ENCODE measurements at regions not wholly inside any gene's neighbourhood (a gene's known extent, or its start where the extent isn't known, plus 50 kb on each side); places are given as distances from the start of the nearest gene placed in this dataset.

DNA sequence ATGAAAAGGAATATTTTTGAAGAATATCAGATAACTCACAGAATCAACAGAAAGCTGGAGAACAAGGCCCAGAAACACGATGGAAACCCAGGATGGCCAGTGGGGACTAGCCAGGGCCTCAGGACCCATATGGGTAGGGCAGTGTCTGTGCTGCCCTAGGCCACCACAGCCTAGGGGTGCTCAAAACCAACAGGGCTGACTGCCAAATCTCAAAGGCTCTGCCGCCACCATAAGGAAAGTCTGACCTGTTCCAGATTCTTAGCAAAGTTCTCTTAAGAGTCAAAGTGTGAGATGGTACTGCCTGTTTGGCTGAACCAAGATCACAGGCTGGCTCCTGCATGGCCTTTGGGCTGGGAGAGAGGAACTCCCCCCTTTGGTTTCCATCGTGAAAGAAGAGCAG, 164.7 kb upstream of the CTTNBP2NL start:
- DNase-seq, result no peak

- DNase-seq, result no peak
These were observed 163.2 kb upstream of the CTTNBP2NL start for GRCh38 chr1:112232848-112233247.

DNA sequence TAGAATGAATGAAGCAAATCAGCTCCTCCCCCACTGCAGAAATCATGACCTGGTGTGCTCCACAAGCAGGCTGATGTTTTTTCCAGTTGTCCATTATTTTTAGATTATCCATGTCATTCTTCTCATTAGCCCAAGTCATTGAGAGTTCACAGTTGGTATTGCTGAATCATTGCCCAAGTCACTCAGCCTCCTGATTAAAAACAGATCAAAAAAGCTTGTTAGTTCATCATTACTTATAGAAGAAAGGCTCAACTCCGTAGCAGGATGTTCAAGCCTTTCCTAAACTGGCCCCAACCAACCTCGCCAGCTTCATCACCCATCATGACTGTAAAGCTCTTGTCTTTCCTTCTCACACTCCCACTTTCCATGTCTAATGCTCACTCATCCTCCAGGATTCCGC, 161.3 kb upstream of the CTTNBP2NL start:
- DNase-seq, result no peak

- DNase-seq, result no peak
These were observed 157.9 kb upstream of the CTTNBP2NL start for GRCh38 chr1:112237983-112238545.

- DNase-seq, result no peak
These were observed 156.2 kb upstream of the CTTNBP2NL start for GRCh38 chr1:112239683-112240330.

DNA sequence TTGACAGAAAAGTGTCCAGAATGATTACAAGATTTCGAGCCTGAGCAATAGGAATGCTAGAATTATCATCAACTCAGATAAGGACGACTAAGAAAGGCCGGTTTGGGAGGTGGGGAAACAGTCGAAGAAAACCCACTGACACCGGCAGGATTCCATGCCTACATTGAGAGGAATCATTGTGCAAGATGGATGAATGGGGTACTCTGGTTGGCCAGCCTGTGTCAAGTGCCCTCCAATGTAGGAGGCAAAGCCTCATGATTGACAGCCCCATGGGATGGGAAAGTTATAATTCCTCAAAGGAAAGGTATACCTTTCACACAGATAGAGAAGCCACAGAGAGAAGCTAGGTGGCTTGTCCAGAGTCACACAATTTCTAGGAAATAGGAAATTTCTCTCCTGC, 153.5 kb upstream of the CTTNBP2NL start:
- DNase-seq, result no peak

- no peak for DNase-seq
These were observed 151.9 kb upstream of the CTTNBP2NL start for GRCh38 chr1:112244131-112244530.

GRCh38 chr1:112245114-112245513, 150.9 kb upstream of the CTTNBP2NL start:
- DNase-seq, result no peak

GRCh38 chr1:112247036-112247597, 148.9 kb upstream of the CTTNBP2NL start:
- no peak for DNase-seq

DNA sequence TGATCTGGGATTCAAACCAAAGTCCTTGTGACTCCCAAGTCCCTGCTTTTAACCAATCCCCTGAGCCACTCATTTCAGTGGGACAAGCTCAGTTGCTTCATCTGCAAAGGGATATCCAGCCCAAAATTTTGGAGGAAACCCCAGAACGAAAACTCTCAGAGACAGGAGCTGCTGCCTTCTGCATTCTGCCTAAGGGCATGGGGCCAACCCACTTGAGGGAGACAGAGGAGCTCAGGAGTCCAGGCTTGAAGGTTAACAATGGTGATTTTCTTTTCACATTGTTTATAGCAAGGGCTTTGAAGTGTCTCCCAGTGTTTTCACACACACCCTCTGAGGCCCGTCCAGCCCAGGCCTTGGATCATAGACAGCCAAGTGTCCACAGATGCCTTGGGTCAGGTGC, 148.1 kb upstream of the CTTNBP2NL start:
- no peak for DNase-seq

DNA sequence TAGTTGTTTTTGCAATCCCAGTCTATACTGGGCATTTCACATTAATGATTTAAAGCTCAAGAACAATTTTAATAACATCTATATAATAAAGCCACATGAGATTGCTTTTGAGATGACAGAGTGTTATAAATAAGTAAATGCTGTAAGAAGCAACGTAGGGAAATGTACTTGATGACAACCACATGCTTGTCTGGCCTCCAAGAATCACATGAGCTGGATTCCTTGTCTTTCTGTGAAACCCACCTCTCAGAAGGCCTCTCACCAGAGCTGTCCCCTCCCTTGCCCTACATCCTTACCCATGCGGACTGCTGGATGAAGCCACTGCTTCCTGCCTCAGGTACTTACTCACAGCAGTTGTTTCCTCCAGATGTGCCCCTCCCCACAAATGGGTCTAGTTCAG, 145.1 kb upstream of the CTTNBP2NL start:
- DNase-seq, result no peak

DNA sequence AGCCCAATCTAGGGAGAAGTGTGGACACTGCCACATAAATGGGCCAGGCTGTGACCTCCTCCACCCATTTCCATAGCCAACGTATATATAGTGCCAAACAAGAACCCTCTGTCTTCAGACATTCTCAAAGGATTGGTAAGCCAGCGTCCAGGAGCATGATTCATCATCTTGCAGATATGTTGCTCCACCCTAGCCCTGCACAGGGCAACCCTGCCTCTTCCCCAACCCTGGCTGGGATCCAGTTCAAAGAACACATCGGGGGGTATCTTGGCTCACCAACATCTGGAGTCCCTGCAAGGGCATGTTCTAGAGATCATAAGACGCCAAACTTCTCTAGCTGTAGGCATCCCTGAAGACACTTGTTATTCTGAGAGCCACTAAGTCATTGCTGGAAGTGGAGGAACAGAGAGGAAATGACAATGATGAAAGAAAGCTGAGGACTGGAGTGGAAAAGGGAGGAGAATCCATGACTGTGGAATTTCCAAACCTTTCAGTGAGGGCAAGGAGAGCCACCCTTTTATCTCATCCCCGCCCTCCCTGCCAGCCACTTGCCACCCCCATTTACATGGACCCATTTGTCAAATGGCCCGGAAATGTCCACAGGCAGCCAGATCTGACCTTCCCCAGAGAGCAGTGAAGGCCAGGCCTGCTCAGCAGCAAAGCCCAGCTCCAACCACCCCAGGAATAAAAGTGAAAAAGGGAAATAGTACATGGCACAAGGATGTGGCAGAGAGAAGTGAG, 144.1 kb upstream of the CTTNBP2NL start:
- no peak for DNase-seq

GRCh38 chr1:112253366-112253765, 142.6 kb upstream of the CTTNBP2NL start:
- DNase-seq, result no peak

DNA sequence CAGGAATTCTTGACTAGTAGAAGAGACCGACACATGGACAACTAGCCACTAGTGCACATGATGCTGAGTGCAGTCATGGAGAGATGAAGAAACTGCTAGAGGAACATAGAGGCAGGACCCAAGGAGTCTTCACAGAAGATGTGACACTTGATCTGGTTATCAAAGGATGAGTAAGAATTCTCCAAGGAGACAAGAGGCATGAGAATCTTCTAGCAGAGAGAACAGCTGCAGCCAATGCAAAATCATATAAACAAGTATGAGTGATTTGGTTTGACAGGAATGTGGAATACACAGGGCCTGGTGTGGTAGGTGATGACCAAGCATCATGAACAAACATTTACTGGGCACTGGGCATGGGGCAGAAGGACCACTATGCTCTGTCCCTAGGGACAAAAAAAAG, 140.9 kb upstream of the CTTNBP2NL start:
- DNase-seq, result no peak

DNA sequence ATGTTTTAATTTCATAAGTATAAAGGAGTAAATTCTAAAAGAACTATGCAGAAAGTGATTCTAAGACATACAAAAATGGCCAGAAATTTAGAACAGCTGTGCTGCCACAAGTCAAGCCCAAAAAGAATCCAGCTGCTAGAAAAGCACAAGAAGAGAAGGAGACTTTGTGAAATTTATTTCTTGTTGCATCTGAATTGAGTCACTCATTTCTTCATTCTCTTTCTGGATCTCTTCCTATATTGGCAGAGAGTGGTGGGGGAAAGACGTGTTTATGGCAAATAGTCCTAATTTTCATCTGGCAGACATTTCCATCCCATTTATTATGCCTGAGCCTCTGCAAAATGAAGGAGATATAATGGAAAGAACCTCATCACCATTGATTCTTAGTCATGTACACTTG, 139.6 kb upstream of the CTTNBP2NL start:
- DNase-seq, result no peak

DNA sequence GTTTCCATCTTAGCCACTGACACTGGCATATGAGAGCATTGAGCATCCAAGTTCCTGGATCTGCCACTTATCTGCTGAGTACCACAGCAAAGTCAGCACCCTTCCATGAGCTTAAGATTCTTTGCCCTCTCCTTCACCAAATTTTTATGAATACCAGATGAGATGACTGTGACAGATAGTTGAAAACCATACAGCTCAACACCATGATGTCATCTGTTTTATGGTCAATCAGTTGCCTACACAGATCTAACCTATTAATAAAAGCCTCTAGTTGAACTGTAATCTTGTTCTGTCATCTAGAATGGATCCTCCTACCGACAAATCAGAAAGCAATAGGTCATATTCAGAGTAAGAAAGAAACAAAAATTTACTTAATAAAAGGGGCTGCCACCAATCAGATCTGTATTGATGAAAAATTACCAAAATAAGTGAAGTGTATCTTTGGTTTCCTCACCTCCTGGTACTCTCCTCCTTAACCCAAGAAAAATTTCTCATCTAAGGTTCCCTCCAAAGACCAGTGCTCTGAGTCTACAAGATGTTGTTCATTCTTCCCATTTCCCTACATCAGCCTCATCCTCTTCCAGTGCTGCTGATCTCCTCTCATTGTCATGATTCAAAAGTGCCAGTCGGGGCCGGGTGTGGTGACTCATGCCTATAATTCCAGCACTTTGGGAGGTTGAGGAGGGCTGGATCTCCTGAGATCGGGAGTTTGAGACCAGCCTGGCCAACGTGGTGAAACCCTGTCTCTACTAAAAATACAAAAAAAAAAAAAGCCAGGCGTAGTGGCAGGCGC, 138.8 kb upstream of the CTTNBP2NL start:
- DNase-seq, result no peak

DNA sequence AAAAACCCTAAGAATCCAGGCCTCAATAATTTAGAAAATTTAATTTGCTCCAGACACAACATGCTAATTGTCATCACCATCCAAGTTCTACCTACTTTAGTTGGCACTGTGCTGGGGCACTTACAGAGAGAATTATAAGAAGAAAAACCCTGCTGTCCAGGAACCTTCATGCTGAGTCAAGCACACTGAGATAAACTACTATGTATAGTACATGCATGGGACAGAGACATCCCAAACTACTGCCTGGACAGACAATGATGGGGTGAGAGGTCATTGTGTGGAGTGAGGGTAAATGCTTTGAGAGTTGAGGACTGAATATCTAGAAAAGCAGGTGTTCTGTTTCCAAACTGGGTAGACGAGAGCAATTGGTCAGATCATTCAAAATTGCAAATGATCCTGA, 135.3 kb upstream of the CTTNBP2NL start:
- DNase-seq, result no peak

GRCh38 chr1:112262316-112262715, 133.7 kb upstream of the CTTNBP2NL start:
- no peak for DNase-seq

- DNase-seq, result no peak
These were observed 133.0 kb upstream of the CTTNBP2NL start for GRCh38 chr1:112263042-112263441.

DNA sequence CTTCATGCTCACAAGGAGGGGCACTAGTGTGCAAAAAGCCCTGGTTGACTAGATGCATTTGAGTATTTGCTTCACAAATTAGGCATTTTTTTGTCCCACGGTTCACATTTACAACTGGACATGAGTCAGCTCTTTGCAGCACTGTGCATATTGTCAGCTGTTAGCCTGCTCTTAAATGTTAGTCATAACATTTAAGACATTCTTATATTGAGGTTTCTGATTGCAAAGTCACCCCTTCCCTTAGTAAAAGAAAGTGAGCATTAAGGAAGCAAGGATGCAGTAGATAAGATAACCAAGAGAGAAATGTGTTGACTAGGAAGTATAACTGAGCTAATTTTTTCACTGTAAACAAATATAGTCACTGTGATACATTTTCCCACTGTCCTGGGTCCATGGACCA, 132.6 kb upstream of the CTTNBP2NL start:
- no peak for DNase-seq

- no peak for DNase-seq
These were observed 132.0 kb upstream of the CTTNBP2NL start for GRCh38 chr1:112264010-112264409.

- DNase-seq, result no peak
These were observed 131.5 kb upstream of the CTTNBP2NL start for GRCh38 chr1:112264553-112264952.

GRCh38 chr1:112265931-112266330, 130.1 kb upstream of the CTTNBP2NL start:
- no peak for DNase-seq
